Lower leg skin (tissue), 4 donors: ENCODE measurements at regions not wholly inside any gene's neighbourhood (a gene's known extent, or its start where the extent isn't known, plus 50 kb on each side); places are given as distances from the start of the nearest gene placed in this dataset.

Experiments used
- DNase-seq, 2 donors: peaks; one replicate each; pipeline ENCODE4 v3.0.0-alpha.2; 2019; ENCODE audit warnings: low spot score in 2 of 2
- H3K4me3 ChIP-seq: fragments of 200-600 bp; sonication (generic); 2 replicates; pipeline ENCODE4 v1.5.1; 2017; ENCODE audit warnings: mild to moderate bottlenecking, low read depth; ENCODE audit not compliant: poor library complexity, severe bottlenecking
- POLR2A ChIP-seq, 2 donors: fragments of 450-650 bp; IDR thresholded peaks; one replicate each; pipeline ENCODE4 v1.6.1; 2016 to 2017; ENCODE audit warnings: antibody characterized with exemption in 2 of 2, mild to moderate bottlenecking in 1 of 2, moderate library complexity in 1 of 2
- WGBS, 2 donors: methylation state at CpG; one replicate each; pipeline ENCODE4 v1.1.5; 2018; 5-methylcytosine and 5-hydroxymethylcytosine counted together
- intact Hi-C: fragments of 100-400 bp; cut with DNase I; formaldehyde crosslinking; loops from one replicate; pipeline ENCODE4 v1.15.0; 2023; ENCODE audit warnings: low total_unique reads
- TF ChIP-seq, protein P1 (sequence below), 3 donors: fragments of 450-650 bp; IDR thresholded peaks; one replicate each; pipeline ENCODE4 v1.5.1; 2016; ENCODE audit warnings: antibody characterized with exemption in 3 of 3, mild to moderate bottlenecking in 3 of 3, moderate library complexity in 2 of 3

DNA sequence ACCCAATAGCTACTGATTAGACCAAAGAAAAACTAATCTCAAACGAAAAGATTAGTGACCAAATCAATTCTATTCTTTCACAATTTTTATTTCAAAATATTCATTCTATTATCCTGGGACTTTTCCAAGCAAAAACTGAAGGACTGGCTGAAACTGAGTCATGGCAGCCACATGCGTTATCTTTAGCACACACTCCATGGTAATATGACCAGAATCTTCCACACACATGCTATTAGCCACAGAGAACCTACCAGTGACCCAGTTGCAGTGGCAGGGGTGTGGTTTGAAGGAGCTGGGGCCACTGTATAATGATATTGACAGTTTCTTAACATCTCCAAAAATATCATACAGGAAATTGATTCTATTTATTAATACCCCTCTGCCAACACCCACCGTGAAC, 154.8 kb upstream of the ABI3BP start:
- WGBS, 2 donors: 66 to 87% methylated on average over 3 of the region's 3 CpGs
- no peak for TF ChIP-seq POLR2A (IDR thresholded peaks at IDR 0.05)
- TF ChIP-seq, protein P1, sequence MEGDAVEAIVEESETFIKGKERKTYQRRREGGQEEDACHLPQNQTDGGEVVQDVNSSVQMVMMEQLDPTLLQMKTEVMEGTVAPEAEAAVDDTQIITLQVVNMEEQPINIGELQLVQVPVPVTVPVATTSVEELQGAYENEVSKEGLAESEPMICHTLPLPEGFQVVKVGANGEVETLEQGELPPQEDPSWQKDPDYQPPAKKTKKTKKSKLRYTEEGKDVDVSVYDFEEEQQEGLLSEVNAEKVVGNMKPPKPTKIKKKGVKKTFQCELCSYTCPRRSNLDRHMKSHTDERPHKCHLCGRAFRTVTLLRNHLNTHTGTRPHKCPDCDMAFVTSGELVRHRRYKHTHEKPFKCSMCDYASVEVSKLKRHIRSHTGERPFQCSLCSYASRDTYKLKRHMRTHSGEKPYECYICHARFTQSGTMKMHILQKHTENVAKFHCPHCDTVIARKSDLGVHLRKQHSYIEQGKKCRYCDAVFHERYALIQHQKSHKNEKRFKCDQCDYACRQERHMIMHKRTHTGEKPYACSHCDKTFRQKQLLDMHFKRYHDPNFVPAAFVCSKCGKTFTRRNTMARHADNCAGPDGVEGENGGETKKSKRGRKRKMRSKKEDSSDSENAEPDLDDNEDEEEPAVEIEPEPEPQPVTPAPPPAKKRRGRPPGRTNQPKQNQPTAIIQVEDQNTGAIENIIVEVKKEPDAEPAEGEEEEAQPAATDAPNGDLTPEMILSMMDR (IDR thresholded peaks at IDR 0.05): no peak
- no peak overlapping the region for H3K4me3 ChIP-seq
- intact Hi-C loops: no loop called here
- DNase-seq: no peak

DNA sequence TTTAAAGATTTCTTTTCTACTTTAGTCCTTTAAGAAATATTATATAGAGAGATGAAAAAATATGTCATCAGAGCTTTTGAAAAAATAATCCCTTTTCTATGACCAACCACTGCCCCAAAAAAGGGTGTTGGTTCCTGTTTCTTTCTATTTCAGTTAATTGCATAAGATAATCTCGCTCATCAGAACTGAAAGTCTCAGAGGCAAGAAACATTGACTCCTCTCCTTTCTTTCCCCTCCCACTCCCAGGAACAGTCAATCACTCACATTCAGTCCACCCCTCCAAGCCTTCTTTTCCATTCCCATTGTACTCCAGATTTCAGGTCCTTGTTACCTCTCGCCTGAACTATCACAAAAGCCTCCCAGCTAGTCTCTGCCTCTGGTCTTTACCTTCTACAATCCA, 153.7 kb upstream of the ABI3BP start:
- WGBS, 2 donors: 66 to 78% methylated on average over 2 of the region's 2 CpGs
- no peak for DNase-seq
- TF ChIP-seq POLR2A (IDR thresholded peaks at IDR 0.05): no peak
- TF ChIP-seq, protein P1 (IDR thresholded peaks at IDR 0.05): no peak
- intact Hi-C loops: no loop called here
- H3K4me3 ChIP-seq: no peak overlapping the region

DNA sequence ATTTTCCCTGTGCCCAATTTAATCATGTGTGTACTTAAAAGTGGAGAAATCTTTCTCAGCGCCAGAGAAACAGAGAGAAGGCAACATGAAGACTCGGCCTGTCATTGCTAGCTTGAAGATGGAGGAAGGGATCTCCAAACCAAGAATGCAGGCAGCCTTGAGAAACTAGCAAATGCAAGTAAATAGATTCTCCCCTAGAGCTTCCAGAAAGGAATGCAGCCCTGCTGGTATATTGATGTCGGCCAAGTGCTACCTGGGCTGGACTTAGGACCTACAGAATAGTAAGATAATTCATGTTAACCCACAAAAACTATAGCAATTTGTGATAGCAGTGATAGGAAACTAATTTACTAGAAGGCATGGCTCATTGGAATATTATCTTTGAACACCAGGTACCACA, 150.9 kb upstream of the ABI3BP start:
- DNase-seq: no peak
- no peak overlapping the region for H3K4me3 ChIP-seq
- TF ChIP-seq, protein P1 (IDR thresholded peaks at IDR 0.05): no peak
- no peak for TF ChIP-seq POLR2A (IDR thresholded peaks at IDR 0.05)
- WGBS, 2 donors: 89 to 90% methylated on average over 3 of the region's 3 CpGs
- intact Hi-C loops: no loop called here

DNA sequence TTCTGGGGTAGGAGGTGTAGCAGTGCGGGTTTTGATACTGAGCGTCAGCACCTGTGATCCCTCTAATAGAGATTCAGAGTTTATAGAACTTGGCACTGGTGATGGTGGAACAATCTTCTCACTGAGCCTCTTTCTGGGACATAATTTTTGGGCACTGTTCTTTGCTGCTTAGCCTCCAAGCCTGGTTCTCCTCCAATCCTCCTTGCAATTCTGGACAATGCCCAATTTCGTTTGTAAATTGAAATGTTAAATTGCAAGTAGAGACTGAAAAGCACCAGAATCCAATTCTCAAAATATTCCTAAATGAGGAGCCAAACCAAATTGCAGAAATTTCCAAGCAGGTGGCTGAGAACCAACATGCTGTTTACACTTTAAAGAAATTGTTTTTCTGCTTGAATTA, 149.8 kb upstream of the ABI3BP start:
- TF ChIP-seq POLR2A (IDR thresholded peaks at IDR 0.05): no peak
- TF ChIP-seq, protein P1 (IDR thresholded peaks at IDR 0.05): no peak
- WGBS, 2 donors: 39 to 56% methylated on average over 3 of the region's 3 CpGs
- intact Hi-C loops: no loop called here
- H3K4me3 ChIP-seq: no peak overlapping the region
- DNase-seq: no peak

DNA sequence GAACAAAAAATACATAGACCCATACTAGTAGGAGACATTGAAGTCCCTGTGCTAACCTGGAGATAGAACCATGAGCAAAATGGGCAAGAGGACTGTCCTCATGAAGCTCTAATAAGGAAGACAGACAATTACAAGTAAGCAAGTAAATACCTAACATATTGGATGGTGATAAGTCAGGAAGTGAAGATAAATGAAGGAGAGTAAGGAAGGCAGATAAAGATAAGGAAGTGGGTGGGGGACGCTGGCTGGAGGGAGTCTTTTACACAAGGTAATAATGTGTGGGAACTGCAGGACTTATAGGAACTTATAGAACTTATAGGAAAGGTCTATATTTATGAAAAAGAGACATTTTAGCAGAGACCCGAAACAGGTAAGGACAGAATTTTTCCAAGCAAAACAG, 148.9 kb upstream of the ABI3BP start:
- WGBS, 2 donors: 77 to 81% methylated on average over 2 of the region's 2 CpGs
- intact Hi-C loops: no loop called here
- DNase-seq: no peak
- no peak overlapping the region for H3K4me3 ChIP-seq
- TF ChIP-seq, protein P1 (IDR thresholded peaks at IDR 0.05): no peak
- no peak for TF ChIP-seq POLR2A (IDR thresholded peaks at IDR 0.05)

DNA sequence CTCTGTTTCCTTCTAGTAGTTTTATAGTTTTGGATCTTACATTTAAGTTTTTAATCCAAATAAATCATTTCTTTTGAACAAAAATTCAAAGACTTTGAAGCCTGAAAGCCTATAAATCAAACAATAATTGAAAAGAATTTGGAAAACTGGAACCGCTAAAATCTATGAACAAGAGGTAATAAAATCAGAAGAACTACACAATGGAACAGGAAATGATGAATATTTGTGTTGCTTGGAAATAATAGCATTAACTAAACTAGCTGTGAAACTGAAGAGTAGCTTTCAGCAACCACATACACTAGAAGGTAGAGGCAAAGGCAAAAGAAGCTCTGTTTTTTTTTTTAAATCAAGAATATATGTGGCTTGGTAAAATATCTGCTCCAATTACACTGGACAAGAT, 147.9 kb upstream of the ABI3BP start:
- 42 to 52% methylated on average over 1 of the region's 1 CpG for WGBS, 2 donors
- no peak overlapping the region for H3K4me3 ChIP-seq
- no peak for DNase-seq
- intact Hi-C loops: no loop called here
- TF ChIP-seq, protein P1 (IDR thresholded peaks at IDR 0.05): no peak
- no peak for TF ChIP-seq POLR2A (IDR thresholded peaks at IDR 0.05)
